Astrocyte (in vitro differentiated cells and primary cell): ENCODE measurements at regions not wholly inside any gene's neighbourhood (a gene's known extent, or its start where the extent isn't known, plus 50 kb on each side); places are given as distances from the start of the nearest gene placed in this dataset.
A peak's percentile ranks its signal among the peaks of the same experiment; 100 is the strongest.

Experiments
- DNase-seq: peaks from one replicate; pipeline ENCODE4 v3.0.0-alpha.2; 2010; ENCODE audit warnings: low read depth
- FAIRE-seq: peaks from 2 replicates; lab custom pipeline; 2011; peaks lifted over from hg19 to GRCh38; lab: Jason Lieb, UNC
- H2AFZ ChIP-seq: 2 replicates; pipeline ENCODE4 v1.6.0; 2012; ENCODE audit warnings: low read depth, low read length, inconsistent platforms
- H3K27ac ChIP-seq: 2 replicates; pipeline ENCODE4 v1.5.1; 2011; ENCODE audit warnings: low read depth, low read length, inconsistent platforms
- H3K27me3 ChIP-seq: 2 replicates; pipeline ENCODE4 v1.6.0; 2011; ENCODE audit warnings: low read length, inconsistent platforms; ENCODE audit not compliant: insufficient read depth
- H3K36me3 ChIP-seq: 2 replicates; pipeline ENCODE4 v1.5.1; 2011; ENCODE audit warnings: low read length, inconsistent platforms; ENCODE audit not compliant: insufficient read depth
- H3K4me1 ChIP-seq: 2 replicates; pipeline ENCODE4 v1.5.1; 2011; ENCODE audit warnings: low read length, inconsistent platforms; ENCODE audit not compliant: insufficient read depth
- H3K4me2 ChIP-seq: 2 replicates; pipeline ENCODE4 v1.6.0; 2012; ENCODE audit warnings: low read length, inconsistent platforms
- H3K4me3 ChIP-seq: 2 replicates; pipeline ENCODE4 v1.5.1; 2011; ENCODE audit warnings: low read depth, mild to moderate bottlenecking, low read length, inconsistent platforms; ENCODE audit not compliant: insufficient read depth
- H3K79me2 ChIP-seq: 2 replicates; pipeline ENCODE4 v1.6.0; 2012; ENCODE audit warnings: mild to moderate bottlenecking, low read length, inconsistent platforms; ENCODE audit not compliant: insufficient read depth
- H3K9ac ChIP-seq: 2 replicates; pipeline ENCODE4 v1.6.0; 2012; ENCODE audit warnings: mild to moderate bottlenecking, low read length, inconsistent platforms
- H3K9me3 ChIP-seq: 2 replicates; pipeline ENCODE4 v1.5.1; 2012; ENCODE audit warnings: low read depth, mild to moderate bottlenecking, low read length, inconsistent platforms; ENCODE audit not compliant: insufficient read depth
- H4K20me1 ChIP-seq: 2 replicates; pipeline ENCODE4 v1.6.0; 2012; ENCODE audit warnings: low read length, inconsistent platforms; ENCODE audit not compliant: insufficient read depth
- H3K27ac Mint-ChIP-seq: one replicate; pipeline ENCODE4 v1.8.0; 2021; ENCODE audit warnings: mild to moderate bottlenecking, mixed read lengths; ENCODE audit not compliant: unreplicated experiment
- H3K27me3 Mint-ChIP-seq: one replicate; pipeline ENCODE4 v1.8.0; 2021; ENCODE audit warnings: low read depth, mixed read lengths; ENCODE audit not compliant: unreplicated experiment
- H3K36me3 Mint-ChIP-seq: one replicate; pipeline ENCODE4 v1.8.0; 2021; ENCODE audit warnings: low read depth, mixed read lengths; ENCODE audit not compliant: unreplicated experiment
- H3K4me1 Mint-ChIP-seq: one replicate; pipeline ENCODE4 v1.8.0; 2021; ENCODE audit warnings: low read depth, mixed read lengths; ENCODE audit not compliant: unreplicated experiment
- H3K4me3 Mint-ChIP-seq: one replicate; pipeline ENCODE4 v1.8.0; 2021; ENCODE audit warnings: mild to moderate bottlenecking, moderate library complexity, mixed read lengths; ENCODE audit not compliant: unreplicated experiment
- H3K9me3 Mint-ChIP-seq: one replicate; pipeline ENCODE4 v1.8.0; 2021; ENCODE audit warnings: mild to moderate bottlenecking, mixed read lengths; ENCODE audit not compliant: unreplicated experiment
- EZH2 ChIP-seq: IDR thresholded peaks from 2 replicates; pipeline ENCODE4 v1.6.1; 2012; ENCODE audit warnings: mild to moderate bottlenecking, low read length, inconsistent platforms; ENCODE audit not compliant: insufficient read depth
- TF ChIP-seq, protein P1 (sequence below): IDR thresholded peaks from 2 replicates; pipeline ENCODE4 v1.5.1; 2011; ENCODE audit warnings: low read depth, mild to moderate bottlenecking, inconsistent platforms, low read length, moderate library complexity; ENCODE audit not compliant: insufficient read depth

DNA sequence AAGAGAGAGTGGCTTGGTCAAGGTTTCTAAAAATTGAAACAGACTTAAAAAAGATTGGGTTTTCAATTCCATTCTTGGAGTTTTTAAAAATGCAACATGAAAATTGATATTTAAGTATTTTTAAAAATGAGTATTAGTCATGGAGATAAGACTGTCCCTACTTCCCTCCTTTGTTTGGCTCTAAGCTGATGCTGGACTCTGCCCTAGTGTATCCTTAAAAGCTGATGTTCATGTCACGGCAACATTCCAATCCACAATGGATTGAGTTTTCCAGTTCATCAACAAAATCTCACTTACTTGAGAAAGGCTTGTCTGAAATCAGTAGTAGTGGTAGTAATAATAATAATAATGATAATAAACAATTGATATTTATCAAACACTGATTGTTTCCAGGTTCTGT is 119.0 kb upstream of the SLC38A2 start:
- no peaks in the 10 kb centered on the region for H3K36me3 ChIP-seq
- Mint-ChIP-seq H3K27ac (no peak overlapping the region), H3K36me3 (no peaks in the 10 kb centered on the region), H3K9me3 (no peaks in the 10 kb centered on the region), H3K4me1 (peaks cover 30% of the 10 kb centered on the region), H3K4me3 (no peak overlapping the region), H3K27me3 (no peaks in the 10 kb centered on the region)
- DNase-seq, result no peak
- H3K4me3 ChIP-seq, result no peak overlapping the region
- no peaks in the 10 kb centered on the region for H3K79me2 ChIP-seq
- no peaks in the 10 kb centered on the region for H4K20me1 ChIP-seq
- no peak overlapping the region for H3K9ac ChIP-seq
- no peak overlapping the region for H3K4me2 ChIP-seq
- H2AFZ ChIP-seq, result no peak overlapping the region
- peak overlapping the region; percentile 79 for H3K27ac ChIP-seq
- no peaks in the 10 kb centered on the region for H3K9me3 ChIP-seq
- TF ChIP-seq EZH2, result no peak
- TF ChIP-seq, protein P1, sequence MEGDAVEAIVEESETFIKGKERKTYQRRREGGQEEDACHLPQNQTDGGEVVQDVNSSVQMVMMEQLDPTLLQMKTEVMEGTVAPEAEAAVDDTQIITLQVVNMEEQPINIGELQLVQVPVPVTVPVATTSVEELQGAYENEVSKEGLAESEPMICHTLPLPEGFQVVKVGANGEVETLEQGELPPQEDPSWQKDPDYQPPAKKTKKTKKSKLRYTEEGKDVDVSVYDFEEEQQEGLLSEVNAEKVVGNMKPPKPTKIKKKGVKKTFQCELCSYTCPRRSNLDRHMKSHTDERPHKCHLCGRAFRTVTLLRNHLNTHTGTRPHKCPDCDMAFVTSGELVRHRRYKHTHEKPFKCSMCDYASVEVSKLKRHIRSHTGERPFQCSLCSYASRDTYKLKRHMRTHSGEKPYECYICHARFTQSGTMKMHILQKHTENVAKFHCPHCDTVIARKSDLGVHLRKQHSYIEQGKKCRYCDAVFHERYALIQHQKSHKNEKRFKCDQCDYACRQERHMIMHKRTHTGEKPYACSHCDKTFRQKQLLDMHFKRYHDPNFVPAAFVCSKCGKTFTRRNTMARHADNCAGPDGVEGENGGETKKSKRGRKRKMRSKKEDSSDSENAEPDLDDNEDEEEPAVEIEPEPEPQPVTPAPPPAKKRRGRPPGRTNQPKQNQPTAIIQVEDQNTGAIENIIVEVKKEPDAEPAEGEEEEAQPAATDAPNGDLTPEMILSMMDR, result no peak
- FAIRE-seq, result no peak
- peaks cover 32% of the 10 kb centered on the region for H3K4me1 ChIP-seq
- H3K27me3 ChIP-seq, result no peaks in the 10 kb centered on the region

DNA sequence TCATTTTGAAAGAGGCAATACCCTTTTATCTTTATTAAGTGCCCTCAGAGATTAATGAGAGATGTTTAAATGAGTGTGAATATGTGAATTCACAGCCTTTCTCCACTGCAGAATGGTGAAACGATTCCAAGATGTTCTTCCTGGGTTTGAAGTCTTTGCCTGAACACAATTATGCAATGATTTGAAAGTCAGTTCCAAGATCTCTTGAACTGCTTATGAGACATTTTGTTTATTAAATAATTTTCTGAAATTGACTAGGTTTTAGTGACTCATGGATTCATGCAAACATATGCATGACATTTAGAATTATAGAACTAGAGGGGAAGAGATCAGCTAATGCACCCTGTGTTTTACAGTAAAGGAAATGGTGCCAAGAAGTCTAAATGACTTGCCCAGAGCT is 118.1 kb upstream of the SLC38A2 start:
- Histone ChIP-seq H3K79me2 (no peaks in the 10 kb centered on the region), H3K9me3 (no peaks in the 10 kb centered on the region), H2AFZ (no peak overlapping the region), H3K9ac (no peak overlapping the region), H3K4me2 (no peak overlapping the region), H3K36me3 (no peaks in the 10 kb centered on the region), H3K4me1 (peaks cover 32% of the 10 kb centered on the region), H3K4me3 (no peak overlapping the region), H3K27ac (no peak overlapping the region), H3K27me3 (no peaks in the 10 kb centered on the region), H4K20me1 (no peaks in the 10 kb centered on the region)
- no peaks in the 10 kb centered on the region for H3K9me3 Mint-ChIP-seq
- FAIRE-seq (no peak), DNase-seq (no peak)
- H3K27me3 Mint-ChIP-seq, result no peaks in the 10 kb centered on the region
- H3K4me3 Mint-ChIP-seq, result no peak overlapping the region
- H3K36me3 Mint-ChIP-seq, result no peaks in the 10 kb centered on the region
- peaks cover 30% of the 10 kb centered on the region for H3K4me1 Mint-ChIP-seq
- TF ChIP-seq, protein P1, result no peak
- TF ChIP-seq EZH2, result no peak
- no peak overlapping the region for H3K27ac Mint-ChIP-seq

DNA sequence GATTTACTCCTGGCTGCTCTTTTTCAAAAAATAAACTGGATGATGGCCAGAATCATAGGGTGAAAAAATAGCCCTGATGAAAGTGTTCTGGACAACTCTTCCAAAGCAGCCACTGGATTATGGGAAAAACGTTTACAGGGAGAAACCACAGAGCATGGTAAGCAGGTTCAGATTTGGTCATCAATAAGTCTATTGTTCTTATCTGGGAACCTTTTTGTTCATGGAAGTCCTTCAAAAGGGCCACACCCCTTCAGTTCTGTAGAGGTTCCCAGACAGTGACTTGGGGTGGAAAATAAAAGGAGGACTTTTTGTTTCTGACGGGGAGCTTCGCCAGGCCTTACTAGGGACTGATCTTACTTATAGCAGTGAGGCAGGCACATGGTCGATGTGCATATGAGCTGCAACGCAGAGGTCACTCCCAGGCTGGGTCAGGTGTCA is 117.4 kb upstream of the SLC38A2 start:
- H3K36me3 ChIP-seq, result no peaks in the 10 kb centered on the region
- H3K27ac Mint-ChIP-seq, result no peak overlapping the region
- DNase-seq, result peak; percentile 36
- H3K9ac ChIP-seq, result no peak overlapping the region
- no peak overlapping the region for H3K4me3 Mint-ChIP-seq
- no peak overlapping the region for H3K4me3 ChIP-seq
- no peaks in the 10 kb centered on the region for H3K79me2 ChIP-seq
- H3K9me3 Mint-ChIP-seq, result no peaks in the 10 kb centered on the region
- H2AFZ ChIP-seq, result no peak overlapping the region
- H3K27ac ChIP-seq, result no peak overlapping the region
- no peaks in the 10 kb centered on the region for H3K9me3 ChIP-seq
- peaks cover 32% of the 10 kb centered on the region for H3K4me1 ChIP-seq
- no peak overlapping the region for H3K4me2 ChIP-seq
- no peak for TF ChIP-seq EZH2
- TF ChIP-seq, protein P1, result no peak
- no peaks in the 10 kb centered on the region for H4K20me1 ChIP-seq
- peaks cover 29% of the 10 kb centered on the region for H3K4me1 Mint-ChIP-seq
- no peaks in the 10 kb centered on the region for H3K36me3 Mint-ChIP-seq
- no peaks in the 10 kb centered on the region for H3K27me3 Mint-ChIP-seq
- no peak for FAIRE-seq
- H3K27me3 ChIP-seq, result no peaks in the 10 kb centered on the region
